NT2/D1 (cell line): ENCODE measurements at regions not wholly inside any gene's neighbourhood (a gene's known extent, or its start where the extent isn't known, plus 50 kb on each side); places are given as distances from the start of the nearest gene placed in this dataset.
A peak's percentile ranks its signal among the peaks of the same experiment; 100 is the strongest.

Experiments used
- DNase-seq: peaks from one replicate; pipeline ENCODE4 v3.0.0-alpha.2; 2011; ENCODE audit warnings: low read depth, low spot score
- H3K27me3 ChIP-seq: 2 replicates; pipeline ENCODE4 v1.6.0; 2011; ENCODE audit warnings: mild to moderate bottlenecking; ENCODE audit not compliant: insufficient read length, insufficient read depth
- H3K36me3 ChIP-seq: 2 replicates; pipeline ENCODE4 v1.6.1; 2011; ENCODE audit warnings: mild to moderate bottlenecking, low read length, mixed read lengths; ENCODE audit not compliant: insufficient read depth, insufficient read length
- H3K4me1 ChIP-seq: 2 replicates; pipeline ENCODE4 v1.5.1; 2011; ENCODE audit not compliant: insufficient read depth, insufficient read length
- H3K4me3 ChIP-seq: 2 replicates; pipeline ENCODE4 v1.5.1; 2011; ENCODE audit warnings: low read depth; ENCODE audit not compliant: insufficient read length
- H3K9ac ChIP-seq: 2 replicates; pipeline ENCODE4 v1.6.0; 2011; ENCODE audit warnings: low read depth; ENCODE audit not compliant: insufficient read length
- H3K9me3 ChIP-seq: 2 replicates; pipeline ENCODE4 v1.5.1; 2011; ENCODE audit warnings: mild to moderate bottlenecking, low read length; ENCODE audit not compliant: insufficient read depth
- SUZ12 ChIP-seq: IDR thresholded peaks from 2 replicates; pipeline ENCODE4 v1.6.1; 2011; ENCODE audit not compliant: insufficient read length, insufficient read depth; ENCODE audit errors: extremely low read depth
- YY1 ChIP-seq: IDR thresholded peaks from 2 replicates; pipeline ENCODE4 v1.6.1; 2011; ENCODE audit not compliant: insufficient read length, insufficient read depth
- ZNF274 ChIP-seq: IDR thresholded peaks from 2 replicates; pipeline ENCODE4 v1.6.1; 2011; ENCODE audit warnings: mild to moderate bottlenecking, low read depth, low read length

DNA sequence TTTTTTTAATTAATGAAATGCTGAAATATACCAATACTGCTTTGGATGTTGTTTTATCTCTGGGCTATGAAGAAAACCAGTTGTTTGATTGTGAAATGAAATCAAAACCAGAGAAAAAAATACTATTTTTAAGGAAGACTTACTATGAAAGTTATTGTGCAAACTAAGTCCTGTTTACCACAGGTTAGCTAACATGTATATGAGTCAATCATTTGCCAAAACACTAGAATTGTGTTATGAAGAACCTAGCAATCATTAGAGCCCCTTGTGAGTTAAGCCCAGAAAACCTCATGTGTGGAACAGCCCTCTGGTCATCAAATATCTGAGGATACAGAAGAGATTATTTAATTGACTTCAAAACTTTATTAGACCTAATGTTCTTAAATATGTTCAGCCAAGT lies 83.7 kb downstream of the FAT3 start:
- Histone ChIP-seq H3K4me1 (no peaks in the 10 kb centered on the region), H3K9me3 (no peaks in the 10 kb centered on the region), H3K36me3 (no peaks in the 10 kb centered on the region), H3K27me3 (no peaks in the 10 kb centered on the region), H3K9ac (no peak overlapping the region), H3K4me3 (no peak overlapping the region)
- no peak for DNase-seq
- TF ChIP-seq YY1 (no peak), SUZ12 (no peak), ZNF274 (no peak)

DNA sequence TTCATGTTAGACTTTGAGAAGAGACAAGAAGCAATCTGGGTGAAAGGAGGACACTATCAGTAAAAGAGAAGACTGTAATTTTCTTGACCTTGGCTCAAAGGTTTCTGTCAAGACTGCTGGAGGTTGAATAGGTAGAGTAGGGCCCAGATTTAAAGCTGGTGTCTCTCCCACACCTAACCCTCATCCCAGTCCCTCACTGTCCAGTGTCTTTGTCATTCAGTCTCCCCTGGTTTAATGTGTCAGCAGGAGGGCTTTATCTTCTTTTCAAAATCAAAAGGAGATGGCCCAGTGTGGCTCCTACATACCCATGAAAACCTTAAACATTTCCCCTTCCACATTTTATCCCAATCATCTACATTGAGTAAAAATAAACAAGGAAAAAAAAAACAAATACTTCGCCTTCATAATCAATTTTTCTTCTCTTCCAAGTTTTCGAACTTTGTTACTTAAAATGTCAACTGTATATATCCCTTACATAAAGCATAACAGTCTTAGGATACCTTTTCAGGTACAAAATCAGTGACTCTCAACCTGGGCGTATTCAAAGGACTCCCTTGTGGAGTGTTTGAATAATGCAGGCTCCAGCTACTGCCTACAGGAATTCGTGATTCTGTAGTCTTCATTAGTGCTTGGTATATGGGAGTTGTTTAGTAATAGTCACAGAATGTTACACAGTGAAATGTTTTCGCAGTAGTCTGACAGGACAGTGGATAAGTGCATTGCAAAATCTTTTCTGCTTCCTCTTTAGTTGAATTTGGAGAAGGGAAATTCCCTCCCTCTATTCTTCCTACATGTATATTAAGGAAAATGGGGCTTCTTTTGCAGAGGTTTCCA lies 87.2 kb downstream of the FAT3 start:
- no peak overlapping the region for H3K4me3 ChIP-seq

DNA sequence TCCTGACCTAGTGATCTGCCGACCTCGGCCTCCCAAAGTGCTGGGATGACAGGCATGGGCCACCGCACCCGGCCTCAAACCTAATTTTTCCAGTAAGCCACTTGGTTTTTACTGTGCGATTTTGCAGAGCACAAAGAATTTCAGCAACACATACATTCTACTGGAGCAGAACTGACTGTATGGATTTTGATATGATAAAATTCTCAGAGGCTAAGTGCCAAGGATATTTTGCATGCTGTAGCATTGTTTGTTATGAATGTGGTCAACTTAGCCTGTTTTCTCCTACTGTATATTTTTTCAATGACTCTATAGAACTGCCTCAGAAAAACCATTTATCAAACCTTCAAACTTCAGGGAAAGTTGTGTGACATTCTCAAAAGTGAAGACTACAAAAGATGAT lies 89.2 kb downstream of the FAT3 start:
- no peak for DNase-seq
- no peak for TF ChIP-seq SUZ12
- no peak for TF ChIP-seq YY1
- TF ChIP-seq ZNF274, result no peak
- no peaks in the 10 kb centered on the region for H3K4me1 ChIP-seq
- no peak overlapping the region for H3K4me3 ChIP-seq
- no peaks in the 10 kb centered on the region for H3K36me3 ChIP-seq
- no peaks in the 10 kb centered on the region for H3K27me3 ChIP-seq
- H3K9ac ChIP-seq, result no peak overlapping the region
- H3K9me3 ChIP-seq, result no peaks in the 10 kb centered on the region

More for the DNA sequence above, 87.2 kb downstream of the FAT3 start:
- peak; percentile 75 for DNase-seq
- TF ChIP-seq SUZ12 (no peak), YY1 (no peak), ZNF274 (no peak)
- Histone ChIP-seq H3K9me3 (no peaks in the 10 kb centered on the region), H3K9ac (no peak overlapping the region), H3K27me3 (no peaks in the 10 kb centered on the region), H3K36me3 (no peaks in the 10 kb centered on the region), H3K4me1 (no peaks in the 10 kb centered on the region)

DNA sequence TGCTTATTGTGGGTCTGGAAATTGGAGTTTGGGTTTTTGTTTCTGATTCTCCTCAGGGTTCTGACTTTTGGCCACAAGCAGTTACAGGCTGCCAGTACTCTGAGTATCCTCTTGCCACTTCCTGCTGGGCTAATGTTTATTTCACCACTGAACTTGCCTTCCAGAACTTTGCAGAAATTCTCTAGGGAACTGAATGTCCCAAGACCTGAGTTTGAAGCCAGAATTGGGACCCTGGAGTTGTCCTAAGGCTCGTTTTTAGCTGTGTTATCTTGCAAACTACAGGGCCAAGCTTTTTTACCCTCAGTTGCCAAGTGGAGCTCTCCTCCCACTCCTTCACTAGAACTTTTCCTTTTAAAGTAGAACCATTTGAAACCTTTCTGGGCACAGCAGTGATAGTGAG lies 89.9 kb downstream of the FAT3 start:
- no peak for TF ChIP-seq SUZ12
- TF ChIP-seq YY1, result no peak
- no peak for TF ChIP-seq ZNF274
- no peaks in the 10 kb centered on the region for H3K36me3 ChIP-seq
- no peak for DNase-seq

DNA sequence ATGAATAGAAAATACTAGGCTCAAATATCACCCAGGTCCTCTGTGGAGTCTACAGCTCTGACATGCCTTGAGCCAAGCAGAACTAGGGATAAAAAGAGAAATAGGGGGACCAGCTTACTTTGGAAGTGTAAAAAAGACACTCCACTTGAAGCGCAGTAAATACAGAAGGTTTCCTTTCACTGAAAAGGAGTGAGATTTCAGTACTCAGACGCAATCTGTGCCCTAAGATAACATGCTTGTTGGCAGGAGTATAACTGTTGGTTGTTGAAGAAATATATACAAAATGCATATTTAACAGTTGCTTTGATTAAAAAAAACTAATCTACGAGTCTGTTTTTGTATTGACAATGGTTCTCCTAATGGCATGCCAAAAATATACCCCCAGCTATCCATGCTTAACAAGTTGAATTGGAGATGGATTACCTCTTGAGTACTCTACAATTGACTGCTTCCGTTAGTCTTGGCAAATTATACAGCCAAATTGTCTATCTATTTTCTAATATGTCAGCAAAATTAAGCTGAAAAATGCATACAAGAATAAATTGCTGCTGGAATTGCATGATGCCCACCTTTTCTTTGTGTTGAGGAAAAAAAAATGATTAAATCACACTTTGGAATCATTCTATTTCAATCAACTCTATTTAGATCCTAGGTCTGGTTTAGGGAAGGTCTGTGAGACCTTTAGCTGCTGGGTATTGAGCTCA lies 91.6 kb downstream of the FAT3 start:
- DNase-seq, result no peak
- H3K27me3 ChIP-seq, result no peaks in the 10 kb centered on the region
- H3K9ac ChIP-seq, result no peak overlapping the region
- H3K36me3 ChIP-seq, result no peaks in the 10 kb centered on the region
- H3K4me1 ChIP-seq, result no peaks in the 10 kb centered on the region
- no peaks in the 10 kb centered on the region for H3K9me3 ChIP-seq
- TF ChIP-seq ZNF274 (no peak), YY1 (no peak), SUZ12 (no peak)
- no peak overlapping the region for H3K4me3 ChIP-seq

More for the DNA sequence above, 89.9 kb downstream of the FAT3 start:
- Histone ChIP-seq H3K4me1 (no peaks in the 10 kb centered on the region), H3K9me3 (no peaks in the 10 kb centered on the region), H3K27me3 (no peaks in the 10 kb centered on the region), H3K9ac (no peak overlapping the region), H3K4me3 (no peak overlapping the region)

DNA sequence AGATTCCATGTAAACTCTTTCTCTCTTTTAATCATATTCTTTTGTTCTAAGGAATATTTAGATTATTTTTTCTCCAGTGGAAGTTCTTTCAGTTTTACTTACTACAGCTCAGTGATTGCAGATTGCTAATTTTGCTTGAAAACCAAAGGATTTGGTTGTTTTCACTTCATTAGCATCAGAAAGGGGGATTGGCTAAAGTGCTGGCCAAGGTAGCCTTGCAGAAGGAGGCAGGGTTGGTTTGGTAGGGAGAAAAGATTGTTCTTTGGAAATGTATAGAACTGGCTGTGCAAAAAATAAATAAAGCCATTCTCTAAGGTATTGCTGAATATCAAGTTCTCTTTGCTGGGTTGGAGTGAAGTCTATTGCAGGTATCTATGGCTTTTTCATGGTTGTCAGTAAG lies 92.6 kb downstream of the FAT3 start:
- no peaks in the 10 kb centered on the region for H3K4me1 ChIP-seq
- no peak for DNase-seq

DNA sequence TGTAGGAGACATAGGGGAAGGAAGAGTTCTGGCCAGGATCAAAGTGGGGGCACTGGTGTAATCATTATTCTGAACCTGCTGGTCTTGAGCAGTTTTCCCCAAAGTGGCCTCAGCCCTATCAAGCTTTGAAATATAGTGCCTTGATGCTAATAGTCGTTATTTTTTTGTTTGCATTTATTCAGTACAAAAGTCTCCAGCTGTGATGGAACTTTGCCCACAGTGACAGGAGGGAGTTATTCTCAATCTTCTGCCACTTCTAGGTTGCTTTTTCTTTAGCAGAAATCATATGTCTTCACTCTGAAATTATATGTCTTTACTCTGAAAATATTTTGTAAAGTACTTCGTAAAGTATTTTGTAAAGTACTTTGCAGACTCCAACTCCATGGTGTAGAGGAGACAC lies 93.1 kb downstream of the FAT3 start:
- Histone ChIP-seq H3K27me3 (no peaks in the 10 kb centered on the region), H3K9ac (no peak overlapping the region), H3K4me3 (no peak overlapping the region), H3K36me3 (no peaks in the 10 kb centered on the region), H3K4me1 (no peaks in the 10 kb centered on the region), H3K9me3 (0 out of 2 replicates have a peak, but pooled peaks cover 1% of the 10 kb centered on the region)
- no peak for TF ChIP-seq SUZ12
- no peak for TF ChIP-seq ZNF274
- TF ChIP-seq YY1, result no peak
- DNase-seq, result no peak

More for the DNA sequence above, 92.6 kb downstream of the FAT3 start:
- H3K27me3 ChIP-seq, result no peaks in the 10 kb centered on the region
- TF ChIP-seq SUZ12 (no peak), YY1 (no peak), ZNF274 (no peak)
- no peak overlapping the region for H3K9ac ChIP-seq
- no peaks in the 10 kb centered on the region for H3K36me3 ChIP-seq
- no peaks in the 10 kb centered on the region for H3K9me3 ChIP-seq
- H3K4me3 ChIP-seq, result no peak overlapping the region
